Activated T-cell treated with anti-CD3 and anti-CD28 coated beads, Interleukin-2, amount 50 U/mL, for 4 hours (primary cell): ENCODE measurements at regions not wholly inside any gene's neighbourhood (a gene's known extent, or its start where the extent isn't known, plus 50 kb on each side); places are given as distances from the start of the nearest gene placed in this dataset.

Source experiments
- ATAC-seq, 2 donors: fragments of 200-7000 bp; cut with Tn5 transposase; one replicate each; pipeline ENCODE4 v1.10.0; 2021
- DNase-seq: peaks from one replicate; pipeline ENCODE4 v3.0.0-alpha.2; 2020
- H3K27me3 Mint-ChIP-seq: one replicate; pipeline ENCODE4 v1.8.0; 2021; ENCODE audit warnings: low read depth, mixed read lengths
- H3K36me3 Mint-ChIP-seq: one replicate; pipeline ENCODE4 v1.8.0; 2022; ENCODE audit warnings: mixed read lengths; ENCODE audit not compliant: insufficient read depth
- H3K4me1 Mint-ChIP-seq: one replicate; pipeline ENCODE4 v1.8.0; 2021; ENCODE audit warnings: low read depth, mixed read lengths
- H3K4me3 Mint-ChIP-seq: one replicate; pipeline ENCODE4 v1.8.0; 2021; ENCODE audit warnings: mild to moderate bottlenecking, moderate library complexity, mixed read lengths
- H3K9me3 Mint-ChIP-seq: one replicate; pipeline ENCODE4 v1.8.0; 2021; ENCODE audit warnings: mixed read lengths

DNA sequence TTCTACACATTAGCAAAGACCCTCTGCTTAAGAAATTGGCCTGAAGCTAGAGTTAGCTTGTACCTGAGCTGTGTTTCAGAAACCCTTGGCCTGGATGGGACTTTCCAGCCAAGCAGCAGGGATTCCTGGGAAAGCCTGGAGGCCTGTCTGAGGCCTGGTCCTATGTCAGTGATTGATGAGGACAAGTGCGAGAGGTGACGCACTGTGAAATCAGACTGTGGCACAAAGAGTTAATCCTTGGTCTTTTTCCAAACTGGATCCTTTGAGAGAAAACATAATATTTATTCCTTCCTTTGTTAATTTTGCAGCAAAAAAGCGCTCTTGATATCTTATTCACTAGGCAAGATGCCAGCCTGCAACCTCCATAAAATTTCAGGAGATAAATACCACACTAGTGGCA is 225.0 kb upstream of the ATP11B start:
- Mint-ChIP-seq H3K4me3 (no peak overlapping the region), H3K4me1 (no peaks in the 10 kb centered on the region), H3K27me3 (peaks cover 1% of the 10 kb centered on the region), H3K36me3 (no peaks in the 10 kb centered on the region), H3K9me3 (peaks cover 2% of the 10 kb centered on the region)
- no peak for DNase-seq
- no peak for ATAC-seq

DNA sequence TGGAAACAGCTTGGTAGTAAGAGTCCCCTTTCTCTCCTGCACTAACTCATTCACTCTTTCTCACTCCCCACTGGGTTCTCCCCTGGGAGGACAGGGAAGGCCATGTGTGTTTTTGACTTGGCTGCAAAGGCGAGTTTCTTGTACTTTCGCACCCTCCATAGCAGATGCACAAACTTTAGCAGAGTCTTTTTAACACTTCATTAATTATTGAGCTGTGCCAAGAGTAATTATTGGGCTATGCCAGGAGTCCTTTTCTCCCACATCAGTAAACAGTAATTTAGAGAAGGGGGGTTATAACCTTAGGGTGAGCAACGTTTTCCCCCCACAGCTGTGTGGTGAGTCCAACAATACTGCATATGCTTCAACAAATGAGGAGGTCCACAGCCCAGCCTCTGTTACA is 224.4 kb upstream of the ATP11B start:
- no peaks in the 10 kb centered on the region for H3K4me1 Mint-ChIP-seq
- no peaks in the 10 kb centered on the region for H3K36me3 Mint-ChIP-seq
- ATAC-seq: no peak
- peaks cover 1% of the 10 kb centered on the region for H3K27me3 Mint-ChIP-seq
- peaks cover 8% of the 10 kb centered on the region for H3K9me3 Mint-ChIP-seq
- no peak for DNase-seq
- H3K4me3 Mint-ChIP-seq: no peak overlapping the region

DNA sequence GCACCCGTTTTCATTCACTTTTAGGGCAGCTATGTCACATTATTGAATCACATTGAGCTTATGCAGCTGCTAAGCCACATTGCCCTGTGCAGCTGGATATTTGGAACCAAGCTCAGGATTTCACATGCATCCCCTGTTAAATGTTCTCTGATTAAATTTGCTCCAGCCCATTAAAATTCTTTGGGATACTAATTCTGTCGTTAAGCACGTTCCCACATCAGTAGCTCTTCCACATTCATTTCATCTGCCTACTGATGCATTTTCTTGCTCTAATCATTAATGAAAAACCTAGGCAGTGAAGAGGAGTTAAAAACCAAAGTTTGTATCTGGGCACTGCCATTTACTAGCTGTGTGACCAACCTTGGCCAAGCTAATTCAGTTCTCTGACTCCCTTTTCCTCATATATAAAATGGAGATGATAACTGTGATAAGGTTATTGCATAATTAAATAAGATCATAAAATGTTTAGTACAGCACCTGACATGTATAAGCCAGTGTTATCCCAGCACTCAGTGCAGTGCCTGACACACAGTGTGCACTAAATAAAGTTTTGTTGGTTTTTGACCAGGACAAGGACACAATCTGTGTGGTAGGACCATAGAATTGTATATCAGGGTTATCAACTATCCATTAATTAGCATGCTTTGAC is 222.2 kb upstream of the ATP11B start:
- H3K36me3 Mint-ChIP-seq: no peaks in the 10 kb centered on the region
- DNase-seq: no peak
- ATAC-seq: no peak
- H3K27me3 Mint-ChIP-seq: peaks cover 1% of the 10 kb centered on the region
- no peaks in the 10 kb centered on the region for H3K4me1 Mint-ChIP-seq
- peaks cover 15% of the 10 kb centered on the region for H3K9me3 Mint-ChIP-seq
- no peak overlapping the region for H3K4me3 Mint-ChIP-seq

DNA sequence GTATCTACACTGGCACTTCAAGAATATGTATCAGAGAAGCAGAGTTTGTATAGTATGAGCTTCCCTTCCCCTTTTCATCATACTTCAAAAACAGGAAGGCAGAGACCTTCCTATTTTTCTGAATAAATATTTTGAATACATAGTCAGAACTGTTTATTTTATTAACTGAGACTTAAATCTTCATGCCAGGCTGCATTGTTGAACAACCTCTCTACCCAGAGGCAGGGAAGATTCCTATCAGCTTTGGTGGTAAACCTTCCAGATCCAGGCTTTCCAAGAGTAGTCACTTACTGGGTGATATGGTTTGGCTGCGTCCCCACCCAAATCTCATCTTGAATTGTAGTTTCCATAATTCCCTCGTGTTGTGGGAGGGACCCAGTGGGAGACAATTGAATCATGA is 217.4 kb upstream of the ATP11B start:
- H3K4me3 Mint-ChIP-seq: no peak overlapping the region
- H3K36me3 Mint-ChIP-seq: no peaks in the 10 kb centered on the region
- ATAC-seq (no peak), DNase-seq (no peak)
- H3K27me3 Mint-ChIP-seq: no peaks in the 10 kb centered on the region
- no peaks in the 10 kb centered on the region for H3K4me1 Mint-ChIP-seq
- H3K9me3 Mint-ChIP-seq: peaks cover 19% of the 10 kb centered on the region

DNA sequence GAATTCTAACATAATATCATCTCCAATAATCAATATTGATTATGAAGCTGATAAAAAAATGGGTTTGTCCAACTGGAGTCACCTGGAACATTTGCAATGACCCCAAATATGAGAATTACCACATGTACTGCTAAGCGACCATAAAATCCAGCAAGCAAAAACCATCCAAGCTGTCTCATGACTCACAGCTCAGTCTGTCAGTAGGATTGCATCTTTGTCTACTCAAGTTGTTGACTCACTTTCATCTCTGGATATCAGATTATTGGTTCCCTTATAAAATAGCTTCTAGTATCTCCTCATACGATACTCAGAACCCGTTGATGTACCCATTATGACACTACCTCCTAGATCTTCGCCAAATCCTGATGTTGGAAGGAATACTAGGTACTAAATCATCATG is 209.8 kb upstream of the ATP11B start:
- H3K9me3 Mint-ChIP-seq: peaks cover 4% of the 10 kb centered on the region
- no peak for DNase-seq
- H3K4me3 Mint-ChIP-seq: no peak overlapping the region
- H3K4me1 Mint-ChIP-seq: no peaks in the 10 kb centered on the region
- H3K27me3 Mint-ChIP-seq: peaks cover 8% of the 10 kb centered on the region
- no peaks in the 10 kb centered on the region for H3K36me3 Mint-ChIP-seq
- no peak for ATAC-seq

DNA sequence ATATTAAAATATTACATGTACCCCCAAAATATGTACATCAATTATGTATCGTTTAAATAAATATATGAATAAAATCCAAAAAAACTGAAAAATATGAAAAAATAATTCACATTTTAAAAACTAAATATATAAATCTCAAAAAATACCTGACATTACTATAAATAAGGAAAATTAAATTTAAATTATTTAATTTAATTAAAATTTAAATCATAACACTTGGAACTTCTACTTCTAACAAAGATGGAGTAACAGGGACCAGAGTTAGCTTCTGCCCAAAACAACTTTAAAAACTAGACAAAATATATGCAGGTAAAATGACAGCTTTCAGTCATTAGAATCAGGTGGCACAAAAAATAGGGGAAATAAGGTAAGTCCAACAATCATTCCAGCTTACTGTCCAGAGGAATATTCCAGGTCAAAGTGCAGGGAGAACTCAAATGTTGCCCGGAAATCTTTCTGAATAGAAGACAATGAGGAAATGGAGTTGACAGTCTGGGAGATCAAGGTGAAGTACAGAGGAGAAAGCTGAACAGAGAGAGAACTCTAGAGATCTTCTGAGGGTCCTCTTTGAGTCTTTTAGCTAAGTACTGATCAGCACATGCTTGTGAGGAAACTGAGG is 207.7 kb upstream of the ATP11B start:
- H3K4me3 Mint-ChIP-seq: no peak overlapping the region
- H3K4me1 Mint-ChIP-seq: no peaks in the 10 kb centered on the region
- ATAC-seq: no peak
- H3K36me3 Mint-ChIP-seq: no peaks in the 10 kb centered on the region
- H3K27me3 Mint-ChIP-seq: peaks cover 8% of the 10 kb centered on the region
- no peaks in the 10 kb centered on the region for H3K9me3 Mint-ChIP-seq
- DNase-seq: no peak

DNA sequence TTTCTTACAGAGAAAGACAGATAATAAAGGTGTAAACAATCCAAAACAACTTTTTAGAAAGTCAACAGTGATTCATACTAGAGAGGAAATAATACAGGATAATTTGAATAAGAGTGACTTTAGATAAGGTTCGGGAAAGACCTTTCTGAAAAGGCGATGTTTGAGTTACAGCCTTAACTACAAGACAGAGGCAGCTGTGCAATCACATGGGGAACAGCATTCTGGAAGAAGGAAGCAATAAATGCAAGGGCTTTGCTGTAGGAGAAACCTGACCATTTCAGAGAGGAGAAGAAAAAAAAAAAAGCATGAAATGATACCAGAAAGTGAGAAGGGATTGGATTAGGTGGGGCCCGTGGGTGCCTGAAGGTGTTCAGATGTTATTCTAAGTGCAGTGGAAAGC is 200.6 kb upstream of the ATP11B start:
- DNase-seq (no peak), ATAC-seq (no peak)
- no peaks in the 10 kb centered on the region for H3K4me1 Mint-ChIP-seq
- no peak overlapping the region for H3K4me3 Mint-ChIP-seq
- H3K36me3 Mint-ChIP-seq: no peaks in the 10 kb centered on the region
- no peaks in the 10 kb centered on the region for H3K27me3 Mint-ChIP-seq
- H3K9me3 Mint-ChIP-seq: no peaks in the 10 kb centered on the region

DNA sequence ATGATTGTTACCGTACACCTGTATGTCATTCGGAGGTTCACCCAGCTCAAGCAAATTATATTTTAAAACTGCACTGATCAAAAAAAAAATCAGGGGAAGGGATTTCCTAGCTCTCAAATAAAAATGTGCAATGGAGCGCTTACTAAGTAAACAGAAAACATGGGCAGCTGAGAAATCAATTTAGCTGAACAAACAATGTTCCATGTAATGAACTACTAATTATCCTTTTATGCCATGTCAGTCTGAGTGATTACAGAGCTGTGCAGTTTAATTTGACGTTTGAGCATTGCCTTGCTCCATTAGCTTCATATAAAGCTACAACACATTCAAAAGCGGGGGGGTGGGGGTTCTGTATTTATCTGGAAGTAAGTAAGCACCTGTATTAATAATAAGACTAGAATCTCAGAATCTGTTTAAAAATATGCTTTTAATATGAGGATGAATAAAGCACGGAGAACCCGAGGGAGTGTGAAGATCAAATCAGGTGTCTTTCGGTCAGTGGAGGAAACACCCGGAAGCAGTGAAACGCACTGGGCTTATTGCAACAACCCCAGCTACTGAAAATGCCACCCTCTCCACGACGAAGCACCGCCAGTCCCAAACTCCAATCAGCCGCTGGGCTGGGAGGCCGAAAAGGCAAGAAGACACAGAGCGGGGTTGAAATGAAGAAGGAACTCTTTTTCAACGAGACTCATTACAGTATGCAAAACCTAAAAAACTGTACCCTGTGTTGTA is 196.5 kb upstream of the ATP11B start:
- ATAC-seq (no peak), DNase-seq (no peak)
- no peaks in the 10 kb centered on the region for H3K27me3 Mint-ChIP-seq
- no peaks in the 10 kb centered on the region for H3K36me3 Mint-ChIP-seq
- no peak overlapping the region for H3K4me3 Mint-ChIP-seq
- H3K9me3 Mint-ChIP-seq: no peaks in the 10 kb centered on the region
- no peaks in the 10 kb centered on the region for H3K4me1 Mint-ChIP-seq

DNA sequence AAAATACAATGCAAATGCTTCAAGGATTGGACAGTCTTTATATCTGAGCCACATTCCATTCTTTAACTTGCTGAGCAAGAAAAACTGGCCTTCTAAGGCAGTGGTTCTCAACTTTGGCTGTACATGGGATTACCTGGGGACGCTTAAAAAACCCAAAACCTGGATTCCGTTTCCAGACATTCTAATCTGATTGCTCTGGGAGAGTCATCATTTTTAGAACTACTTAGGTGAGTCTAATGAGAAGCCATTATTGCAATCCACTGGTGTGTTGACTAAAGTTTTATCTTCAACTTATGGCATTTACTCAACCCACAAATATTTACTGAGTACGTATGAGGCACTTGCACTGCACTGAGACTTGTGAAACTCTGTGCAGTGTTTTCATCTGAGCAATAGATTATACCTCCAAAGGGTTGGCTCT is 195.7 kb upstream of the ATP11B start:
- ATAC-seq (no peak), DNase-seq (no peak)
- H3K9me3 Mint-ChIP-seq: no peaks in the 10 kb centered on the region
- H3K27me3 Mint-ChIP-seq: no peaks in the 10 kb centered on the region
- no peaks in the 10 kb centered on the region for H3K36me3 Mint-ChIP-seq
- no peak overlapping the region for H3K4me3 Mint-ChIP-seq
- no peaks in the 10 kb centered on the region for H3K4me1 Mint-ChIP-seq

DNA sequence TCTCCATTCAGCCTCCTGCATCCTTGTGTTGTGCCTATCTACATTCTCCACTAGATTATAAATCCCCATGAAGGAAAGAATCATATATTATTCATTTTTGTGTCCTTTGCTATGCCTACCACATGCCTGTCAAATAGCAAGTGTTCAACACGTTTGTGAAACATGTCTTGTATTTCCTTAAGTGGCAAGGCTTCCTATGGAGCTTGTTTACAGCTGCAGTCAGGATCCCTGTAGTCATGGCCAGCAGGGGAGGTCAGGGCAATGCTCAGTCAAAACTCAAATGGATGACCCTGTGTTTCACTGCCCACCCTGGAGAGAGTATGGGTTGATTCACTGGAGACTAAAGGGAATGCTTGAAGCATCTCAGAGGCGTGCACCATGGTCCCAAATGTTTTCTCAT is 191.7 kb upstream of the ATP11B start:
- H3K4me3 Mint-ChIP-seq: no peak overlapping the region
- no peaks in the 10 kb centered on the region for H3K27me3 Mint-ChIP-seq

DNA sequence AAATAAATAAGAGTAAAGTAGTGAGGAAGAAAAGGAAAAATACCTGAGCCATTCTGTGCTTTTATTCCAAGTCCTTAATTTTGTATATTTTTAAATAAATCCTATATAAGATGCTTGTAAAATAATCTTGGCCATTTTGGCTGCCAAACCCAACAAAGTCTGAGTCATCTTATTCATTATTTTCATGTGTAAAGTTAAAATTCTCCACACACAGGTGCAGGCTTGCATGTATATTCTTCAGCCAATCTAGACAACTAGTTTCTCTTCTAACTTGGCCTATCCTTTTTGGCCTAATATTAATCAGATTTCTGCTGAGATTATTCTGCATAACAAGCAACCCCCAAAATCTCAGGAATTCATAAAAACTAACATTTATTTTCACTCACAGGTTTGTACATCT is 189.8 kb upstream of the ATP11B start:
- H3K4me3 Mint-ChIP-seq: no peak overlapping the region
- no peaks in the 10 kb centered on the region for H3K9me3 Mint-ChIP-seq
- H3K27me3 Mint-ChIP-seq: peaks cover 2% of the 10 kb centered on the region
- H3K4me1 Mint-ChIP-seq: no peaks in the 10 kb centered on the region
- H3K36me3 Mint-ChIP-seq: no peaks in the 10 kb centered on the region
- DNase-seq (no peak), ATAC-seq (no peak)

More for the DNA sequence above, 191.7 kb upstream of the ATP11B start:
- Mint-ChIP-seq H3K36me3 (no peaks in the 10 kb centered on the region), H3K4me1 (no peaks in the 10 kb centered on the region), H3K9me3 (no peaks in the 10 kb centered on the region)
- no peak for DNase-seq
- no peak for ATAC-seq

DNA sequence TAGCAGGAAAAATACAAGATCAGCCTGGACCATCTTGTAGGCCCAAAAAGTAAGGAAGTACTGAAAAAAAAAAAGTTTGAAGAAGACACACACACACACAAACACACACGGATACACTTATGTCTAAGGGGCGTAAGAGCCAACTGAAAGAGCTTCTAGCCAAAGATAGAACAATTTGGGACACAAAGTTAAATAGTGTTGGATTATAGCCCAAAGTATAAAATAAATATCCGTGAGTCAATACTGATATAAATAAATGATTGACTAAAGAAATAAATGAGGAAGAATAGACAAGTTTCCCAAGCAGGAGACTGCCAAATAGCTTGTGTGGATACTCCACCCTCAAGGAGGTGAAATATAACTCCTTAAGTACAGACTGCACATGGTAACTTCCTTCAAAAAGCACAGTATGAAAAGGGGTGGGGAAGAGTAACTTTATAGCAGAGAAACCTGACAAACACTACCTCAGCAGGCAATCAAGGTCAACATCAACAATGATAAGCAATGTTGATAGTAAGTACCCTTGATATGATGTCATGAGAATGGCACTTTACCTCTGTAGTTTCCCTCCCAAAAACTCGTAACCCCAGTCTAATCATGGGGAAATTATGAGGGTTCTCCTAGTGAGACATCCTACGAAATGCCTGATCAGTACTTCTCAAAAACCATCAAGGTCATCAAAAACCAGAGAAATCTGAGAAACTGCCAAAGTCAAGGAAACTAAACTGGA is 187.3 kb upstream of the ATP11B start:
- Mint-ChIP-seq H3K4me1 (no peaks in the 10 kb centered on the region), H3K9me3 (no peaks in the 10 kb centered on the region), H3K4me3 (no peak overlapping the region), H3K27me3 (peaks cover 5% of the 10 kb centered on the region), H3K36me3 (no peaks in the 10 kb centered on the region)
- no peak for DNase-seq
- ATAC-seq: no peak

DNA sequence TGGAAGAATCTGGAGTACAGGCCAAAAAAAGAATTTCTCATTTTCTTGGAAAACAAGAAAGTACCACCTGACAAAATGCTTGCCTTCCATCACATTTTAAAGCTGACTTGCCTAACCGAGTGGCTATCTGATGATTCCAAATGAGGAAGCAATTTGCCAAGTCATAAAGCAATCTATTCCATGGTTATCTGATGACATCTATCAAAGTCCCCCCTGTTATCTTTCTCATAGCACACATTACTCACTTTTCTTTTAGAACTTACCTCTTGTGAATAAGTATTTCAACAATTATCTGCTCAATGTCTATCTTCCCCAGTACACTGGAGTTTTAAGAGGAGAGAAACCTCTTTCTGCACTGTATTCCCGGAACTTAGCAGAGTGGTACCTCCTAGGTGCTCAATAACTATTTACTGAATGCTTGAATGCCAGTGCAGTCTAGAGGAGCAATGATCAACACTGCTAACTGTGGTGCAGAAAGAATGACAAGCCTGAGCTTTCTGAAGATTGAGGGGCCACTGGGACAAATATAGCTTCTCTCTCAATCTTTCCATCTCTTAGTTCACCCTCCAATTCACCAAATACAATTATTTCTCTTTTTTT is 186.3 kb upstream of the ATP11B start:
- H3K4me1 Mint-ChIP-seq: no peaks in the 10 kb centered on the region
- H3K36me3 Mint-ChIP-seq: no peaks in the 10 kb centered on the region
- peaks cover 5% of the 10 kb centered on the region for H3K27me3 Mint-ChIP-seq
- DNase-seq (no peak), ATAC-seq (no peak)
- no peak overlapping the region for H3K4me3 Mint-ChIP-seq
- H3K9me3 Mint-ChIP-seq: no peaks in the 10 kb centered on the region

DNA sequence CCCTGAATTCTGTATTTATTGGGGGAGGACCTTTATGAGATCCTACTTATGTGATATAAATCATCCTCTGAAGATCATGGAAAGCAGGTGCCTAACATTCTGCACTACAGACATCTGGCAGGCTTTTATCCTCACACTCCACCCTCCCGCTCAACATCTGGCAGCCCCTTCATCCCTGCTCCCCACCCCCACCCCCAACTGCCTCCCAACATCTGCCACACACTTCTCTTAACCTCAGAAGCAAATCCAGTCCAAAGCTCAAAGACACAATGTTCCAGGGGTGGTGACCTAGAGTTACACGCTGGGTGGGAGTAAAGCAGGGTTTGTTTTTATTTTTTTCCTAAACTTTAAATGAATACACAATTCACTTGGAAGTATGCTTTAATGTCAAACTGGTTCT is 184.5 kb upstream of the ATP11B start:
- Mint-ChIP-seq H3K36me3 (no peaks in the 10 kb centered on the region), H3K9me3 (no peaks in the 10 kb centered on the region), H3K27me3 (peaks cover 11% of the 10 kb centered on the region), H3K4me1 (no peaks in the 10 kb centered on the region), H3K4me3 (no peak overlapping the region)
- ATAC-seq: no peak
- no peak for DNase-seq
